GM12892 (cell line): ENCODE measurements at regions not wholly inside any gene's neighbourhood (a gene's known extent, or its start where the extent isn't known, plus 50 kb on each side); places are given as distances from the start of the nearest gene placed in this dataset.
"Not testable (repeated sequence)": the region's sequence is repeated elsewhere in the genome, so short reads cannot be mapped to it uniquely, and the experiment has no call there.

Experiments used
- POLR2AphosphoS5 ChIP-seq: IDR thresholded peaks from 2 replicates; pipeline ENCODE4 v1.6.1; 2011; ENCODE audit warnings: low read depth, low read length, control low read depth
- TAF1 ChIP-seq: IDR thresholded peaks from 2 replicates; pipeline ENCODE4 v1.6.1; 2011; ENCODE audit warnings: low read depth, mild to moderate bottlenecking, control low read depth, low read length, borderline replicate concordance

DNA sequence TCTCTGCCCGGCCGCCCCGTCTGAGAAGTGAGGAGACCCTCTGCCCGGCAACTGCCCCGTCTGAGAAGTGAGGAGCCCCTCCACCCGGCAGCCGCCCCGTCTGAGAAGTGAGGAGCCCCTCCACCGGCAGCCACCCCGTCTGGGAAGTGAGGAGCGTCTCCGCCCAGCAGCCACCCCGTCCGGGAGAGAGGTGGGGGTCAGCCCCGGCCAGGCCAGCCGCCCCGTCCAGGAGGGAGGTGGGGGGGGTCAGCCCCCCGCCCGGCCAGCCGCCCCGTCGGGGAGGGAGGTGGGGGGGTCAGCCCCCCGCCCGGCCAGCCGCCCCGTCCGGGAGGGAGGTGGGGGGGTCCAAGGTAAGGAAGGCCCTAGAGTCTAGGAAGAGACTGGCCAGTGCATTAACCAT is 53.2 kb upstream of the LANCL2 start:
- not testable (repeated sequence) for TF ChIP-seq POLR2AphosphoS5, TAF1
